ENCODE measurements at regions not wholly inside any gene's neighbourhood (a gene's known extent, or its start where the extent isn't known, plus 50 kb on each side); places are given as distances from the start of the nearest gene placed in this dataset.

DNA sequence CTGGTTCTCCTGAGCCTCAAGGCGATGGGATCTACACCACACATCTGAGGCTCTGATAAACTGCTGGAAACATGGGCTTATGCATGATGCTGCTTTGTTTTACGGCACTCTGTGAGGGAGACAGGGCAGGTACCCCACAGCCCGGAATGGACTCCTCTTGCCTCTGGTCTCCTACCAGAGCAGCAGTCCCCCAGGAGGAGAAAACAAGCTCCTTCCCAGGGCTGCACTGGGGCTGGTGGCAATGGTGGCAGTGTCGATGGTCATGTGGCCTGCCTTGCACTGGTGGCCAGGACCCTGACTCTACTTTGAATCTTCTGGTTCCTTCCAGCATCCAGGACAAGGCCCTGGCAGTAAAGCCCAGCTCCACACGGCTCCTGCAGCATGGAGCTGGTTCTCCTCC, 79.4 kb downstream of the TOMM20 start:
- peaks cover 21 to 50% of the 10 kb centered on the region in 2 donors for H3K4me1 ChIP-seq (ENCODE audit: control insufficient read depth in 1 of 2, low read depth in 2 of 2)
- no peak for ATAC-seq (ENCODE audit: insufficient number of reproducible peaks, low FRiP score, low read depth)
- H3K9me3 ChIP-seq, result no peaks in the 10 kb centered on the region
- H3K27ac ChIP-seq, result peak overlapping the region; percentile 86 to 99
- DNase-seq (ENCODE audit: low spot score), result no peak
- TF ChIP-seq, protein P1, sequence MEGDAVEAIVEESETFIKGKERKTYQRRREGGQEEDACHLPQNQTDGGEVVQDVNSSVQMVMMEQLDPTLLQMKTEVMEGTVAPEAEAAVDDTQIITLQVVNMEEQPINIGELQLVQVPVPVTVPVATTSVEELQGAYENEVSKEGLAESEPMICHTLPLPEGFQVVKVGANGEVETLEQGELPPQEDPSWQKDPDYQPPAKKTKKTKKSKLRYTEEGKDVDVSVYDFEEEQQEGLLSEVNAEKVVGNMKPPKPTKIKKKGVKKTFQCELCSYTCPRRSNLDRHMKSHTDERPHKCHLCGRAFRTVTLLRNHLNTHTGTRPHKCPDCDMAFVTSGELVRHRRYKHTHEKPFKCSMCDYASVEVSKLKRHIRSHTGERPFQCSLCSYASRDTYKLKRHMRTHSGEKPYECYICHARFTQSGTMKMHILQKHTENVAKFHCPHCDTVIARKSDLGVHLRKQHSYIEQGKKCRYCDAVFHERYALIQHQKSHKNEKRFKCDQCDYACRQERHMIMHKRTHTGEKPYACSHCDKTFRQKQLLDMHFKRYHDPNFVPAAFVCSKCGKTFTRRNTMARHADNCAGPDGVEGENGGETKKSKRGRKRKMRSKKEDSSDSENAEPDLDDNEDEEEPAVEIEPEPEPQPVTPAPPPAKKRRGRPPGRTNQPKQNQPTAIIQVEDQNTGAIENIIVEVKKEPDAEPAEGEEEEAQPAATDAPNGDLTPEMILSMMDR (IDR thresholded peaks at IDR 0.05), result no peak
- no peak overlapping the region for H3K4me3 ChIP-seq
- no peaks in the 10 kb centered on the region for H3K36me3 ChIP-seq
- H3K27me3 ChIP-seq (replicated peaks; ENCODE audit: insufficient read depth), result no peaks in the 10 kb centered on the region

DNA sequence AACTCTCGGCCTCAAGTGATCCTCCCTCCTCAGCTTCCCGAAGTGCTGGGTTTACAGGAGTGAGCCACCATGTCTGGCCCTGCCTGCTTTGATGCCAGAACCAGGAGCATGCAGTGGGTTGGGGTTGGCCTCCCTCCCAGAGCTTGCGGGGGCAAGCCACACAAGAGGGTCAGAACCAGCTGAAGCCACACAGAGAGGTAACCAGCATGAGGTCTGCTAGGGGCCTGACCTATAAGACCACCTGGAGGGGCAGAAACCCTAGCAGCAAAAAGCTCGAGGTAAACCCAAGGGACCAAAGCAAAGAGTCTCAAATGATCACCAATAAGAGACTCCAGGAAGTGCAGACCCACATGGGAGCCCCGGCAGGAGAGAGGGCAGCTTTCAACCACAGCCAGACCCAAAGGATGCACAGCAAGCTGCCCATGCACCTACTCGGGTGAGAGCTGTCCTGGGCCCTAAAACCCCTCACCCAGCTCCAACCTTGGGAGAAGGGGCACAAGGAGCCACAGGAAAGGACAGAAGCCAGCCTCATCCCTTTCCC, 81.2 kb downstream of the TOMM20 start:
- H3K9me3 ChIP-seq, result no peaks in the 10 kb centered on the region
- DNase-seq (ENCODE audit: low spot score), result no peak
- H3K4me3 ChIP-seq, result peak overlapping the region; percentile 26

DNA sequence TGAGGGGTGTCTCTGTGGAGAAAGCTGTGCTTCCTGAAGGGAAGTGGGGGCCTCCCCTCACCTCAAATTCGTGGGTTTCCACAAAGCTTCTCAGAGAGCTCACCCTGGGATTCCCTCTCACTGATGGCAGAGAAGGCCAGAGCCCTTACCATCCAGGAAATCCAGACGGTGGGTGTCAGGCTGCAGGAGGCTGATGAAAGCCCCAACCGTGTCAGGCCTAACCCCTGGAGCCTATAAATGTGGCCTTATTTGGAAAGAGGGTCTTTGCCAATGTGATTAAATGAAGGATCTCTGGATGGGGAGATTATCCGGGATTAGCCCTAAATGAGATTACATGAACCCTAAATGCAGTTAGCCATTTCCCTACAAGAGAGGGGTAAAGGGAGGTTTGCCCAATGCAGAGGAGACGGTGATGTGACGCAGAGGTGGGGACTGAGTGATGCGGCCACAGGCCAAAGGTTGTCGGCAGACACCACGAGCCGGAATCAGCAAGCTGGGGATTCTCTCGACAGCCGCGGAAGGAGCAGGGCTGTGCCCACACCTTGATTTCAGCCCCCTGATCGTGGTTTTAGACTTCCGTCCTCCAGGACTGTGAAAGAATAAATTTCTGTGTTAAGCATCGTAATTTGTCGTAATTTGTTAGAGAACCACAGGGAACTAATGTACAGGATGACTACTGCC, 82.6 kb downstream of the TOMM20 start:
- Histone ChIP-seq H3K36me3 (no peaks in the 10 kb centered on the region), H3K27me3 (replicated peaks; ENCODE audit: insufficient read depth) (no peaks in the 10 kb centered on the region), H3K4me3 (no peak overlapping the region), H3K9me3 (no peaks in the 10 kb centered on the region), H3K27ac (no peak overlapping the region), H3K4me1 (ENCODE audit: control insufficient read depth in 1 of 2, low read depth in 2 of 2) (peaks cover 16 to 44% of the 10 kb centered on the region in 2 donors)
- DNase-seq (ENCODE audit: low spot score) (no peak), ATAC-seq (ENCODE audit: insufficient number of reproducible peaks, low FRiP score, low read depth) (no peak)
- TF ChIP-seq, protein P1 (IDR thresholded peaks at IDR 0.05), result no peak

More for the DNA sequence above, 81.2 kb downstream of the TOMM20 start:
- TF ChIP-seq, protein P1 (IDR thresholded peaks at IDR 0.05), result no peak
- ATAC-seq (ENCODE audit: insufficient number of reproducible peaks, low FRiP score, low read depth), result no peak
- Histone ChIP-seq H3K27me3 (replicated peaks; ENCODE audit: insufficient read depth) (no peaks in the 10 kb centered on the region), H3K36me3 (no peaks in the 10 kb centered on the region), H3K4me1 (ENCODE audit: control insufficient read depth in 1 of 2, low read depth in 2 of 2) (peaks cover 21 to 50% of the 10 kb centered on the region in 2 donors), H3K27ac (peak overlapping the region; percentile 86 to 99)

DNA sequence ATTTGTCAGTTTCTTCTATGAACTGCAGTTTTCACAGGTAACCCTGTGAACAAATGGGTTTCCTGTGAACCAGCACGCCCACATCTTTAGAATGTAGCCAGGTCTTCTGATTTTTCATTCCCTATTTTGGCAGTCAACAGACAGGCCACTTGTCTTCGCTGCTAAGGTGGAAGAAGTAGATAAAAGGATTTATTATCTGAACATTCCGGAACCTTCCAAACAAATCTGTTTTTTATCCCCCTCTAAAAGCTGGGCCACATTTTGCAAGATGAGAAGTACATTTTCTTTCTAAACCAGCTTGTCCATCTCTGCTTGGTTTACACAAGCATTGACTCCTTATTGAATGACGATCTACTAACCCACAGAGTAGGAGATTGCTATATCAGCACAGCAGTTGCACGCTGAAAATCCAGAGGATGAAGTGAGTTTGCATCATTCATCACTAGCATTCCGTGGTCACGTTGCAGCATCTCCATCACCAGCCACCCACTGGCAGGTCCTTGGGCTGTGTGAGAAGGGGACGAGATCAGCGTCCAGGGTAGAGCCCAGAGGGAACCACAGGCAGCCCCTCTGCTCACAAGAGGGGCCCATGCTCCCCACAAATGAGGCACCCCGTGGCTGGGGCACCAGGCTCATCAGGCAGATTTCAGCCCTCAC, 83.5 kb downstream of the TOMM20 start:
- no peaks in the 10 kb centered on the region for H3K27me3 ChIP-seq (replicated peaks; ENCODE audit: insufficient read depth)
- no peak overlapping the region for H3K4me3 ChIP-seq
- no peak for ATAC-seq (ENCODE audit: insufficient number of reproducible peaks, low FRiP score, low read depth)
- H3K4me1 ChIP-seq (ENCODE audit: control insufficient read depth in 1 of 2, low read depth in 2 of 2), result peaks cover 12 to 35% of the 10 kb centered on the region in 2 donors
- TF ChIP-seq, protein P1 (IDR thresholded peaks at IDR 0.05), result no peak
- no peak overlapping the region for H3K27ac ChIP-seq
- H3K36me3 ChIP-seq, result no peaks in the 10 kb centered on the region
- DNase-seq (ENCODE audit: low spot score), result no peak
- H3K9me3 ChIP-seq, result no peaks in the 10 kb centered on the region

DNA sequence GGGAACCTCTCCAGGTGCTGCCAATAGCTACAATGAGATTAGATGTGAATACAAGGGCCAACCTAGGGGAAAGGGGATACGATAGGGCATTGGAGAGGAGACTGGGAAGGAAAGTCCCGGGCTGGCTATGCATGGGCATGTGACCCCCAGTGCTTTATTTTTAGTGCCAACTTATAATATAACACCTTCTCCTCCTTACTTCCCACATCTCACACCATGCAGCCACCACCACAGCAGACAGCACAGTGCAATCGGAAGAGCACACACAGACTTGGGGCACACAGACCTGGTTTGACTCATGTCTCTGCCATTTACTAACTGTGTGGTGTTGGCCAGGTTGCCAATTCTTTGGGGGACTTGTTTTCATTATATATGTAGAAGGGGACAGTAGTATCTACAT, 85.4 kb downstream of the TOMM20 start:
- TF ChIP-seq, protein P1 (IDR thresholded peaks at IDR 0.05), result no peak
- Histone ChIP-seq H3K27me3 (replicated peaks; ENCODE audit: insufficient read depth) (no peaks in the 10 kb centered on the region), H3K4me3 (no peak overlapping the region), H3K4me1 (ENCODE audit: control insufficient read depth in 1 of 2, low read depth in 2 of 2) (peaks cover 9 to 17% of the 10 kb centered on the region in 2 donors), H3K36me3 (no peaks in the 10 kb centered on the region), H3K9me3 (no peaks in the 10 kb centered on the region), H3K27ac (no peak overlapping the region)
- no peak for ATAC-seq (ENCODE audit: insufficient number of reproducible peaks, low FRiP score, low read depth)
- DNase-seq (ENCODE audit: low spot score), result no peak

All from thoracic aorta (tissue), 2 donors.